H9 (cell line): ENCODE measurements at regions not wholly inside any gene's neighbourhood (a gene's known extent, or its start where the extent isn't known, plus 50 kb on each side); places are given as distances from the start of the nearest gene placed in this dataset.

Source experiments
- DNase-seq: peaks from one replicate; pipeline ENCODE4 v3.0.0-alpha.2; 2017
- H2AFZ ChIP-seq: one replicate; pipeline ENCODE4 v1.6.1; 2013; ENCODE audit warnings: mild to moderate bottlenecking, low read length, control low read depth, moderate library complexity
- H2AK5ac ChIP-seq: 2 replicates; pipeline ENCODE4 v1.6.1; 2013; ENCODE audit warnings: low read length, control low read depth, mixed read lengths; ENCODE audit not compliant: insufficient read length
- H2BK120ac ChIP-seq: one replicate; pipeline ENCODE4 v1.6.1; 2013; ENCODE audit warnings: low read depth, mild to moderate bottlenecking, low read length, control low read depth, inconsistent platforms; ENCODE audit not compliant: poor library complexity, severe bottlenecking
- H2BK12ac ChIP-seq: 2 replicates; pipeline ENCODE4 v1.6.1; 2013; ENCODE audit warnings: low read length, control low read depth, mixed read lengths, low read depth; ENCODE audit not compliant: insufficient read length
- H2BK15ac ChIP-seq: 2 replicates; pipeline ENCODE4 v1.6.1; 2013; ENCODE audit warnings: low read depth, low read length, control low read depth
- H2BK20ac ChIP-seq: one replicate; pipeline ENCODE4 v1.6.1; 2013; ENCODE audit warnings: low read depth, mild to moderate bottlenecking, low read length, control low read depth, inconsistent platforms; ENCODE audit not compliant: poor library complexity, severe bottlenecking
- H2BK5ac ChIP-seq: 2 replicates; pipeline ENCODE4 v1.6.1; 2013; ENCODE audit warnings: low read length, control low read depth, mixed read lengths; ENCODE audit not compliant: insufficient read length
- H3K14ac ChIP-seq: 2 replicates; pipeline ENCODE4 v1.6.1; 2013; ENCODE audit warnings: low read length, control low read depth; ENCODE audit not compliant: insufficient read depth
- H3K18ac ChIP-seq: 2 replicates; pipeline ENCODE4 v1.6.1; 2013; ENCODE audit warnings: low read depth, mild to moderate bottlenecking, mixed read lengths, low read length, control low read depth; ENCODE audit not compliant: insufficient read length
- H3K23ac ChIP-seq: 2 replicates; pipeline ENCODE4 v1.6.1; 2013; ENCODE audit warnings: low read length, control low read depth, mixed read lengths, low read depth; ENCODE audit not compliant: insufficient read length
- H3K23me2 ChIP-seq: 2 replicates; pipeline ENCODE4 v1.6.1; 2013; ENCODE audit warnings: low read depth, mild to moderate bottlenecking, mixed read lengths, low read length, control low read depth; ENCODE audit not compliant: insufficient read length, poor library complexity, severe bottlenecking
- H3K27ac ChIP-seq: 2 replicates; pipeline ENCODE4 v1.5.1; 2013; ENCODE audit warnings: low read length, control low read depth, mixed read lengths, low read depth; ENCODE audit not compliant: insufficient read length
- H3K27me3 ChIP-seq: 2 replicates; pipeline ENCODE4 v1.6.1; 2013; ENCODE audit warnings: low read length, control low read depth, inconsistent platforms; ENCODE audit not compliant: insufficient read depth
- H3K4ac ChIP-seq: 2 replicates; pipeline ENCODE4 v1.6.1; 2013; ENCODE audit warnings: low read depth, mild to moderate bottlenecking, control low read depth, inconsistent platforms, low read length, moderate library complexity
- H3K4me1 ChIP-seq: 2 replicates; pipeline ENCODE4 v1.6.1; 2013; ENCODE audit warnings: low read length, control low read depth, inconsistent platforms; ENCODE audit not compliant: insufficient read depth
- H3K4me2 ChIP-seq: 2 replicates; pipeline ENCODE4 v1.6.1; 2013; ENCODE audit warnings: low read length, control low read depth, mixed read lengths; ENCODE audit not compliant: insufficient read length, insufficient read depth
- H3K56ac ChIP-seq: 2 replicates; pipeline ENCODE4 v1.6.1; 2013; ENCODE audit warnings: low read depth, mild to moderate bottlenecking, mixed read lengths, low read length, control low read depth; ENCODE audit not compliant: insufficient read length
- H3K79me1 ChIP-seq: 2 replicates; pipeline ENCODE4 v1.6.1; 2013; ENCODE audit warnings: low read depth, mild to moderate bottlenecking, moderate library complexity, low read length, control low read depth, inconsistent platforms; ENCODE audit not compliant: insufficient read depth, poor library complexity, severe bottlenecking
- H3K79me2 ChIP-seq: 2 replicates; pipeline ENCODE4 v1.6.1; 2013; ENCODE audit warnings: low read length, control low read depth, inconsistent platforms; ENCODE audit not compliant: insufficient read depth
- H3K9ac ChIP-seq: 2 replicates; pipeline ENCODE4 v1.6.1; 2013; ENCODE audit warnings: low read length, control low read depth, mixed read lengths; ENCODE audit not compliant: insufficient read length; ENCODE audit errors: extremely low read depth
- H3K9me3 ChIP-seq: one replicate; pipeline ENCODE4 v1.6.1; 2013; ENCODE audit warnings: low read depth, low read length, inconsistent platforms; ENCODE audit not compliant: control insufficient read depth
- H3T11ph ChIP-seq: one replicate; pipeline ENCODE4 v1.6.1; 2013; ENCODE audit warnings: mild to moderate bottlenecking, low read length, control low read depth, inconsistent platforms
- H4K20me1 ChIP-seq: one replicate; pipeline ENCODE4 v1.6.1; 2013; ENCODE audit not compliant: control insufficient read depth, insufficient read length, insufficient read depth
- H4K5ac ChIP-seq: 2 replicates; pipeline ENCODE4 v1.6.1; 2013; ENCODE audit warnings: low read depth, mild to moderate bottlenecking, mixed read lengths, low read length, control low read depth; ENCODE audit not compliant: insufficient read length
- H4K8ac ChIP-seq: replicated peaks from 2 replicates; pipeline ENCODE4 v1.6.1; 2013; ENCODE audit warnings: low read length, control low read depth, mixed read lengths, low read depth; ENCODE audit not compliant: insufficient read length
- H4K91ac ChIP-seq: 2 replicates; pipeline ENCODE4 v1.6.1; 2013; ENCODE audit warnings: low read depth, mild to moderate bottlenecking, moderate library complexity, mixed read lengths, low read length, control low read depth; ENCODE audit not compliant: insufficient read length
- H3K27ac Mint-ChIP-seq, 3 experiments: 2 replicates in 2 of 3; 3 replicates in 1 of 3; pipeline ENCODE4 v1.8.0; 2020 to 2021; ENCODE audit warnings: mixed read lengths in 3 of 3, mild to moderate bottlenecking in 1 of 3, moderate library complexity in 1 of 3
- H3K27me3 Mint-ChIP-seq: 2 replicates; pipeline ENCODE4 v1.8.0; 2021; ENCODE audit warnings: low read depth, mild to moderate bottlenecking, moderate library complexity, mixed read lengths
- H3K36me3 Mint-ChIP-seq, 3 experiments: 2 replicates in 2 of 3; 3 replicates in 1 of 3; pipeline ENCODE4 v1.8.0; 2020 to 2021; ENCODE audit warnings: low read depth in 3 of 3, mixed read lengths in 3 of 3; ENCODE audit not compliant: insufficient read depth in 1 of 3
- H3K4me1 Mint-ChIP-seq, 2 experiments: 2 replicates each; pipeline ENCODE4 v1.8.0; 2020; ENCODE audit warnings: mixed read lengths in 2 of 2
- H3K4me3 Mint-ChIP-seq, 2 experiments: 2 replicates in 1 of 2; 3 replicates in 1 of 2; pipeline ENCODE4 v1.8.0; 2020 to 2021; ENCODE audit warnings: mild to moderate bottlenecking in 2 of 2, mixed read lengths in 2 of 2, moderate library complexity in 1 of 2
- H3K9me3 Mint-ChIP-seq, 2 experiments: 2 replicates in 1 of 2; 3 replicates in 1 of 2; pipeline ENCODE4 v1.8.0; 2020; ENCODE audit warnings: mild to moderate bottlenecking in 2 of 2, mixed read lengths in 2 of 2, moderate library complexity in 1 of 2
- TF ChIP-seq, protein P1 (sequence below): fragments of 200-600 bp; sonication (generic); conservative IDR thresholded peaks from 3 replicates; pipeline ENCODE4 v1.8.0; 2021; ENCODE audit warnings: antibody characterized with exemption, mild to moderate bottlenecking

DNA sequence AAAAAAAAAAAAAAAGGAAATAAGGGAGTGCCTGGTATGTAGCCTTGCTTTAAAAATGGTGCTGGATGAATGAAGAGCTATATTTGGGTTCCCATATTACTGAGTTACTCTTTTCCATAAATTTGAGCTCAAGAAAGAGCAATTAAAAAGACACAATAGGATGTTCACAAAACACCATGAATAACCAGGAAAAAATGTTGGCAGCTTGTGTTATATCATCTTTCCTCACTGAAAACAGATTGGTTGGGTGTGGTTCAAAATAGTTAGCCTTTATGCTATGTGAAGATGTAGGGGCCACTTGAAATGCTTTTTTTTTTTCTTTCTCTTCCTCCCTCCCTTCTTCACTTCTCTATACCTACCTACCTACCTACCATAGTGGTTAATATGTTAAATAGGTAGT, 256.9 kb downstream of the STK31 start:
- no peak overlapping the region for H4K91ac ChIP-seq
- no peak overlapping the region for H3K56ac ChIP-seq
- no peak overlapping the region for H3K4ac ChIP-seq
- no peaks in the 10 kb centered on the region for H3K36me3 Mint-ChIP-seq
- H2AK5ac ChIP-seq: no peak overlapping the region
- H4K5ac ChIP-seq: no peak overlapping the region
- no peak overlapping the region for H3K9ac ChIP-seq
- no peaks in the 10 kb centered on the region for H3K79me1 ChIP-seq
- no peak overlapping the region for H4K8ac ChIP-seq
- no peak overlapping the region for H3K27ac ChIP-seq
- TF ChIP-seq, protein P1, sequence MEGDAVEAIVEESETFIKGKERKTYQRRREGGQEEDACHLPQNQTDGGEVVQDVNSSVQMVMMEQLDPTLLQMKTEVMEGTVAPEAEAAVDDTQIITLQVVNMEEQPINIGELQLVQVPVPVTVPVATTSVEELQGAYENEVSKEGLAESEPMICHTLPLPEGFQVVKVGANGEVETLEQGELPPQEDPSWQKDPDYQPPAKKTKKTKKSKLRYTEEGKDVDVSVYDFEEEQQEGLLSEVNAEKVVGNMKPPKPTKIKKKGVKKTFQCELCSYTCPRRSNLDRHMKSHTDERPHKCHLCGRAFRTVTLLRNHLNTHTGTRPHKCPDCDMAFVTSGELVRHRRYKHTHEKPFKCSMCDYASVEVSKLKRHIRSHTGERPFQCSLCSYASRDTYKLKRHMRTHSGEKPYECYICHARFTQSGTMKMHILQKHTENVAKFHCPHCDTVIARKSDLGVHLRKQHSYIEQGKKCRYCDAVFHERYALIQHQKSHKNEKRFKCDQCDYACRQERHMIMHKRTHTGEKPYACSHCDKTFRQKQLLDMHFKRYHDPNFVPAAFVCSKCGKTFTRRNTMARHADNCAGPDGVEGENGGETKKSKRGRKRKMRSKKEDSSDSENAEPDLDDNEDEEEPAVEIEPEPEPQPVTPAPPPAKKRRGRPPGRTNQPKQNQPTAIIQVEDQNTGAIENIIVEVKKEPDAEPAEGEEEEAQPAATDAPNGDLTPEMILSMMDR: no peak
- no peak overlapping the region for H3T11ph ChIP-seq
- H3K18ac ChIP-seq: no peak overlapping the region
- no peaks in the 10 kb centered on the region for H3K79me2 ChIP-seq
- no peaks in the 10 kb centered on the region for H3K27me3 Mint-ChIP-seq
- H2BK12ac ChIP-seq: no peak overlapping the region
- H3K4me3 Mint-ChIP-seq: no peak overlapping the region
- H3K4me2 ChIP-seq: no peak overlapping the region
- H3K23ac ChIP-seq: no peak overlapping the region
- H4K20me1 ChIP-seq: no peaks in the 10 kb centered on the region
- no peaks in the 10 kb centered on the region for H3K23me2 ChIP-seq
- H2BK20ac ChIP-seq: no peak overlapping the region
- no peaks in the 10 kb centered on the region for H3K9me3 Mint-ChIP-seq
- no peak overlapping the region for H3K27ac Mint-ChIP-seq
- no peak overlapping the region for H2BK120ac ChIP-seq
- H3K27me3 ChIP-seq: no peaks in the 10 kb centered on the region
- DNase-seq: no peak
- H2AFZ ChIP-seq: no peak overlapping the region
- peaks cover 17 to 18% of the 10 kb centered on the region in 2 experiments for H3K4me1 Mint-ChIP-seq
- no peak overlapping the region for H2BK5ac ChIP-seq
- no peak overlapping the region for H3K14ac ChIP-seq
- H3K4me1 ChIP-seq: peaks cover 8% of the 10 kb centered on the region; the same call in 1 of the 2 replicates
- H3K9me3 ChIP-seq: no peaks in the 10 kb centered on the region
- H2BK15ac ChIP-seq: no peak overlapping the region
